RPMI7951 (cell line): ENCODE measurements at regions not wholly inside any gene's neighbourhood (a gene's known extent, or its start where the extent isn't known, plus 50 kb on each side); places are given as distances from the start of the nearest gene placed in this dataset.

ENCODE experiments used
- DNase-seq: peaks from one replicate; pipeline ENCODE4 v3.0.0-alpha.2; 2012; ENCODE audit warnings: low read depth

GRCh38 chr2:151197184-151198108 is 64.2 kb downstream of the RBM43 start:
- no peak for DNase-seq

- DNase-seq, result no peak
Observed at GRCh38 chr2:151193576-151193975, 68.1 kb downstream of the RBM43 start.

GRCh38 chr2:151192681-151193080 is 69.0 kb downstream of the RBM43 start:
- DNase-seq, result peak; percentile 64

GRCh38 chr2:151191001-151191400 is 70.7 kb downstream of the RBM43 start:
- DNase-seq, result peak; percentile 2

- no peak for DNase-seq
Observed at GRCh38 chr2:151189125-151189524, 72.5 kb downstream of the RBM43 start.

GRCh38 chr2:151186011-151186410 is 75.7 kb downstream of the RBM43 start:
- DNase-seq, result no peak

- DNase-seq, result no peak
Observed at GRCh38 chr2:151182899-151183809, 78.5 kb downstream of the RBM43 start.

GRCh38 chr2:151182396-151182795 is 79.3 kb downstream of the RBM43 start:
- no peak for DNase-seq

GRCh38 chr2:151181524-151181923 is 80.1 kb downstream of the RBM43 start:
- no peak for DNase-seq

GRCh38 chr2:151180123-151180522 is 81.5 kb downstream of the RBM43 start:
- no peak for DNase-seq

GRCh38 chr2:151178207-151178606 is 83.5 kb downstream of the RBM43 start:
- no peak for DNase-seq

GRCh38 chr2:151177756-151178155 is 83.9 kb downstream of the RBM43 start:
- DNase-seq, result no peak

GRCh38 chr2:151176661-151177060 is 85.0 kb downstream of the RBM43 start:
- no peak for DNase-seq

- DNase-seq, result no peak
Observed at GRCh38 chr2:151175864-151176263, 85.8 kb downstream of the RBM43 start.

- DNase-seq, result no peak
Observed at GRCh38 chr2:151174127-151174526, 87.5 kb downstream of the RBM43 start.

GRCh38 chr2:151171186-151171585 is 90.5 kb downstream of the RBM43 start:
- DNase-seq, result no peak

GRCh38 chr2:151166410-151166809 is 95.3 kb downstream of the RBM43 start:
- no peak for DNase-seq

GRCh38 chr2:151165105-151165684 is 96.5 kb downstream of the RBM43 start:
- no peak for DNase-seq

- DNase-seq, result peak; percentile 10
Observed at GRCh38 chr2:151161821-151162551, 99.7 kb downstream of the RBM43 start.

GRCh38 chr2:151159109-151159662 is 102.5 kb downstream of the RBM43 start:
- no peak for DNase-seq
